Skeletal muscle satellite cell (primary cell): ENCODE measurements at regions not wholly inside any gene's neighbourhood (a gene's known extent, or its start where the extent isn't known, plus 50 kb on each side); places are given as distances from the start of the nearest gene placed in this dataset.

Experiments
- H3K27me3 ChIP-seq: 2 replicates; pipeline ENCODE4 v1.7.0; 2013; ENCODE audit warnings: low read length; ENCODE audit not compliant: control insufficient read depth, insufficient read depth
- H3K36me3 ChIP-seq: 2 replicates; pipeline ENCODE4 v1.7.0; 2013; ENCODE audit warnings: mild to moderate bottlenecking, control low read depth, low read length; ENCODE audit not compliant: insufficient read depth
- H3K4me1 ChIP-seq: 2 replicates; pipeline ENCODE4 v1.7.0; 2013; ENCODE audit warnings: low read length; ENCODE audit not compliant: control insufficient read depth, insufficient read depth
- H3K4me2 ChIP-seq: 2 replicates; pipeline ENCODE4 v1.7.0; 2013; ENCODE audit warnings: mild to moderate bottlenecking, low read length
- H3K4me3 ChIP-seq: 2 replicates; pipeline ENCODE4 v1.7.0; 2013; ENCODE audit warnings: low read length
- H3K9ac ChIP-seq: 2 replicates; pipeline ENCODE4 v1.7.0; 2013; ENCODE audit warnings: mild to moderate bottlenecking, low read depth, low read length, moderate library complexity
- H3K9me3 ChIP-seq: replicated peaks from 2 replicates; pipeline ENCODE4 v1.7.0; 2013; ENCODE audit warnings: mild to moderate bottlenecking, control low read depth, low read length

DNA sequence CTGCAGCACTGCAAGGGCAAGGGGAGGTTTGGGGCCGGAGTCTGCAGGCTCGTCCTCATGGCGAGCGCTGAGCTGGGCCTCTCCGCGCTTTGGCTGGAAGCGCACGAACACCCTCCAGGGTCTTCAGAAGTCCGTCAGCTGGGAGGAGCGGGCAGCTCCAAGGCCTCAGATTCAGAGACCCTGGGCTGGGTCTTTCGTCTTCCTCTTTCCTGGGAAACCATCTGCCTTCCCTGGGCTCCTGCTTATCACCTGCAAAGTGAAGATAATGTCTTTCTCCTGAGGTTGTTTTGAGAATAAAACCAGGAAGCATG lies 525.6 kb downstream of the BRD1 start:
- Histone ChIP-seq H3K4me2 (no peak overlapping the region), H3K4me3 (no peak overlapping the region), H3K4me1 (no peaks in the 10 kb centered on the region), H3K27me3 (no peaks in the 10 kb centered on the region), H3K9ac (no peak overlapping the region), H3K9me3 (peaks cover 23% of the 10 kb centered on the region), H3K36me3 (no peaks in the 10 kb centered on the region)

DNA sequence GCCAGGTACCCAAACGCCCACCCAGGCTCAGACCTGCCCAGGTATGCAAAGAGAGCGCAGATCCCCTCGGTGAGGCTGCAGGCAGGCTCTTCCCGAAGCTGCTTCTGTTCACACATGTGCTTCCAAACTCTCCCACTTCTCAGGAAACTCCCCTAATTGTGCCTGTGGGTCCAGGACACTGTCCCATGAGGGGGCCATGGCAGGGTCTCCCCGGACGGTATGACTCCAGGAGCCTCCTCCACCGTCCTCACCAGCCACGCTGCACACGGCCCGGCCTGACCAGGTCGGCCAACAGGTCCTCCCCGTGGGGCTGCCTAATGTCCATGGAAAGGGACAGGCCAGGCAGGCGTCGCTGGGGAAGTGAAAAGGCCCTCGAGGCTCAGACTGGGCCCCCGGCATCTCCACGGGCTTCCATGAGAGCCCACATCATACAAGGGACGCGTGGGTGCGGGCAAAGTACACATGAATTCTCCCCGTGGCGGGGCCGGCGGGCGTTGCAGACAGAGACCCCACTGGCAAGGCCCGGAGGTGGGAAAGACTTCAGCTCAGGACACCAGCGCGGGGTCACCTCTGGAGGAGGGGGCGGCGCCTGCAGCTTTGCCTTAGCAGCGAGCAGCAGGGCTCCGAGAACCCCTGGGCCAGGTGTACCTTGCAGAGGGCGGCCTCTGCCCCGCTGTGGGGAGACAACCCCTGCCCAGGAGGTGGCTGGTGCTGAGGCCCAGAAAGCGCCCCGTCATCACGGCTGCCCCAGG lies 526.1 kb downstream of the BRD1 start:
- H3K9ac ChIP-seq = no peak overlapping the region
- no peaks in the 10 kb centered on the region for H3K36me3 ChIP-seq
- H3K9me3 ChIP-seq = peaks cover 26% of the 10 kb centered on the region
- no peak overlapping the region for H3K4me2 ChIP-seq
- H3K27me3 ChIP-seq = no peaks in the 10 kb centered on the region
- no peak overlapping the region for H3K4me3 ChIP-seq
- H3K4me1 ChIP-seq = no peaks in the 10 kb centered on the region

- Histone ChIP-seq H3K9ac (no peak overlapping the region), H3K4me3 (no peak overlapping the region), H3K9me3 (peaks cover 26% of the 10 kb centered on the region), H3K4me2 (no peak overlapping the region), H3K27me3 (no peaks in the 10 kb centered on the region), H3K4me1 (no peaks in the 10 kb centered on the region), H3K36me3 (no peaks in the 10 kb centered on the region)
Measured at GRCh38 chr22:49300951-49301397, 526.7 kb downstream of the BRD1 start.

DNA sequence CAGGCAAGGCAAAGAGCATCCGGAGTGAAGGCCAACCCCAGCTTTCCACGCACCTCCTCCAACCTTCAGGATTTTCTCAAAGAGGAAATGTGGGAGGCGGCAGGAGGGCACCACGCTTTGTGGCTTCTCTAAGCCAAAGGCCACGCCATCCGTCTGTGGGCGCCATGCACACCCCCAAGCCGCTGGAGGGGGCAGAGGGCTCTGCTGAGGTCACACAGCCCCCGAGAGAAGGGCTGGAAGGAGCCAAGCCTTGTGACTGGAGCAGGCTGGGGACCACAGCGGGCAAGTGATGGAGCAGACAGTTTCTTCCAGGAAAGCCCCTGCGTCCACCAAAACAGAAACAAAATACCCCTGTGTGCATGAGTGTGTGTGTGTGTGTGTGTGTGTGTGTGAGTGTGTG lies 527.4 kb downstream of the BRD1 start:
- H3K4me3 ChIP-seq = no peak overlapping the region
- no peaks in the 10 kb centered on the region for H3K36me3 ChIP-seq
- H3K4me2 ChIP-seq = no peak overlapping the region
- H3K9me3 ChIP-seq = peaks cover 21% of the 10 kb centered on the region
- H3K27me3 ChIP-seq = no peaks in the 10 kb centered on the region
- H3K9ac ChIP-seq = no peak overlapping the region
- no peaks in the 10 kb centered on the region for H3K4me1 ChIP-seq

DNA sequence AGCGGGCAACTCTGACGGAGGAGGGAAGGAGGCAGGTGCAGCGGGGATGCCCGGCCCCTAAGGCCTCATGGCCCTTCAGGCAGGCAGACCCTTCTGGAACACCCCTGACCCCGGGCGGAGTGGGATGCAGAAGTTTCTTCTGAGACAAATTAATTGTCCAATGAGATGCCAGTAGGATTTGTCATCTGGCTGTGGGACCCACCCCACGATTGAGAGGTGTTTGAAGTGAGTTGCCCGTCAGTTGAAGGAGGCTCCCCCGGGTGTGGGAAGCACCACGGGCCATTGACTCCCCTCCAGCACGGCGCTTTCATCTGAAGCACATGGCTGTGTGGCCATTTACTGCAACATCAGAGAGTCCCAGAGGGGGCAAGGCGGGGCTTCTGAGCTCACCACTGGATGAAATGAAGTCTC lies 527.8 kb downstream of the BRD1 start:
- H3K4me3 ChIP-seq = no peak overlapping the region
- H3K27me3 ChIP-seq = no peaks in the 10 kb centered on the region
- H3K9me3 ChIP-seq = peaks cover 21% of the 10 kb centered on the region
- H3K36me3 ChIP-seq = no peaks in the 10 kb centered on the region
- no peak overlapping the region for H3K4me2 ChIP-seq
- no peak overlapping the region for H3K9ac ChIP-seq
- no peaks in the 10 kb centered on the region for H3K4me1 ChIP-seq

DNA sequence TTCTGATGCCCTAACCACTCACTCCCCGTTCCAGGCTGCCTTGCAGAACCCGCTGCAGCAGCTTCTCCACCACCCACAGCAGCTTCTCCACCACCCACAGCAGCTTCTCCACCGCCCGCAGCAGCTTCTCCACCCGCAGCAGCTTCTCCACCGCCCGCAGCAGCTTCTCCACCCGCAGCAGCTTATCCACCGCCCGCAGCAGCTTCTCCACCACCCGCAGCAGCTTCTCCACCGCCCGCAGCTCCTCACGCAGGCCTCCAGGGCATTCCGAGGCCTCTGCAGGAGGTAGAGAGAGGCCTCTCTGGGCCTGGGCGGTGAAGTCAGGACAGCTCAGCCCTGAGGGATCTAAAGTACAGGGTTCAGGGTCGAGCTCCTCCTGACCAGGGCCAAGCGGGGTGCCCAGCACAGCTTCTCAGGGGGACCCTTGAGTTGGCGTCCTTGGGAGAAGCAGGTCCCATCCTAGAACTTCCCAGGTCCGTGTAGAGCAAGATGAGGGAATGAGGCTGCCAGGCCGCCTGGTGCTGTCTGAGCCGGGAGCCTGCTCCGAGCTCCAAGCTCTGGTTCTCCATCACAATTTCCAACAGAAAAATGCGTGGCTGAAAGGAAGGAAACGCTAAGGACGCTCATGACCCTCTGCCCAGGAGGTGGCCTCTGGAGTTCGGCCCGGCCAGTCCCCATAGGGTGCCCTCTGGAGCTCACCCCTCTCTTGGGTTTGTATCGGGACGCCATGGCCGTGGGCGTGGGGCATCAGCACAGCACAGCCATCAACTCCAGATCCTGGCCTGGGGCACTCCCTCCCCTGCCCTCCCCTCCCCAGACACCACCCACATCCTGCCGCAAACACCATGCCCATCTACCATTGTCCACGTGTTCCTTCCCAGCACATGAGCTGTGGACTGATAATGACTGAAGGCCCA lies 528.6 kb downstream of the BRD1 start:
- Histone ChIP-seq H3K4me1 (no peaks in the 10 kb centered on the region), H3K4me2 (no peak overlapping the region), H3K4me3 (no peak overlapping the region), H3K27me3 (no peaks in the 10 kb centered on the region), H3K9ac (no peak overlapping the region), H3K9me3 (peaks cover 25% of the 10 kb centered on the region), H3K36me3 (no peaks in the 10 kb centered on the region)

DNA sequence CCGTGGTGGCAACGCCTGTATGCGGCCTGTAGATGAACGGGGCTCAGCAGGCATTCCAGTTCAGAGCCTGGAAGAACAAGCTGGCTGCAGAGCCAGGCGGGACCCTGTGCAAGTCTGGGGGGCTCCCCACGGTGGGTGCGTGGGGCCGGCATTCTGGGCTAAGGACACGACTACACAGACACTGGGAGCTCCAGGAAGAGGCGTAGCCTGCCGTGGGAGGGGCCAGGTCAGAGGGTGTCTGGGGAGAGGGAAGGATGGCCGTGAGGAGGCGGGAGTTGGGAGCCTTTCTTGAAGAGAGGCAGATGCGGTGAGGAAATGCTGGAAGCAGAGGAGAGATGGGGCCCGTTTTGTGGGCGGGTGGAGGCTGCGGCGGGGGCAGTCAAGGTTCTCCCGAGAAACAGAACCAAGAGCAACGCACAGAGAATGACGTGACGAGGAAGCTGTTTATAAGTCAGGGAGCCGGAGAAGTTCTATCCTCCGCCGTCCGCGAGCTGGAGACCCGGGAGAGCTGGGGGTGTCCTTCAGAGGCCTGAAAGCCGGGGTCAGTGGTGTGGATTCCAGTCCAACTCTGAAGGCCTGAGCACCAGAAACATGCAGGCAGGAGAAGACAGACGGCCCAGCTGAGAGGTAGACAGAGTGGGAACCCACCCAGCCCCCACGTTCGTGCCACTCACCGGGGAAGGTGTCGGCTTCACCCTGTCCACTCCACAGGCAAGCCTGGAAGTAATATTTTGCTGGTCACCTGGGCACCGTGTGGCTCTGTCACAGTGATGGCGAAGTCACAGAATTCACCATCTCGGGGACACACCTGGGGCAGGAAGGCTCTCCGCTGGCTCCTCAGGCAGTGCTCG lies 529.6 kb downstream of the BRD1 start:
- H3K9me3 ChIP-seq = peaks cover 23% of the 10 kb centered on the region
- no peak overlapping the region for H3K4me3 ChIP-seq
- H3K9ac ChIP-seq = no peak overlapping the region
- no peaks in the 10 kb centered on the region for H3K27me3 ChIP-seq
- H3K4me2 ChIP-seq = no peak overlapping the region
- no peaks in the 10 kb centered on the region for H3K36me3 ChIP-seq
- H3K4me1 ChIP-seq = no peaks in the 10 kb centered on the region

DNA sequence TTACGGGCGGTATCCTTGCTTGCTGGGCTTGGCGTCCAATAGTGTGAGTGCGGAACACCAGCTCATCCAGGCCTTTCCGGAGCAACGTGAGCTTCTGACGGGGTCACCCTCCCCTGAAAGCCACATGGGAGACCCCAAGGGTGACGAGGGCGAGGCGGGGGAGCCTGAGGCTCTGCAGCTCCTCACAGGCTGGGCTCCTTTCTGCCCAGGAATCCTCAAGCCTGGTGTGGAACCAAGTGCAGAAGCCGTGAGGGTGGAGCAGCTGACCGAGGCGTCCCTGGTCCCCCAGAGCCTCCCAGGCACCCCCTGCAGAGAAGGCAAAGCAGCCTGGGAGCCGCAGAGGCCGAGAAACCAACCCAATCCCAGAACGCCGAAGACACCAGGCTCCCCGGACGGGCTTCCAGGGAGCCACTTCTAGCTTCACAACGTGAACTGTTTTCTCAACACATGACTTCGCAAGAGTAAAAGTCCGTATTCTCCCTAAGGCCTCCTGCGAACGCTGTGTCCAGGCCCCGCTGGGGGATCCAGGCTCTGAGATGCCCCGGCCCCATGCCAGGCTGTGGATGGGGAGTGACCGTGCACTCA lies 530.3 kb downstream of the BRD1 start:
- Histone ChIP-seq H3K27me3 (no peaks in the 10 kb centered on the region), H3K4me2 (no peak overlapping the region), H3K36me3 (no peaks in the 10 kb centered on the region), H3K4me3 (no peak overlapping the region), H3K9ac (no peak overlapping the region), H3K9me3 (peaks cover 25% of the 10 kb centered on the region), H3K4me1 (no peaks in the 10 kb centered on the region)

DNA sequence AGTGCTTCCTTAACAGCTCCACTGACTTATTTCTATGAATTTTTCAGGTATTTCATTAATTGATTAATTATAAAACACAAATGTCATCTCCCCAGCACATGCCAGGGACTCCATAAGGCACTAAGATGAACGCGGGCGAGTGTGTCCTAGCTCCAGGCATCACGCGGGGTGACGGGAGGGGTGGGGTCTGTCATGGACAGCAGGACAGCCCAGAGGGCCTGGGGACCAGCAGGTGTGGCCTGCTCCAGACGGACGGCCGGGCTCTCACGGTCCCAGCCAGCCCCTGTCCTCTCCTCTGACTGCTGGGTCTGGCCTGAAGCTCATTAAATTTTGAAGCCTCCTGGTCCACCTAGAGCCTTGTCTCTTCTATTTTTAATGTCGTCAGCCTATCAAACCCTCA lies 531.1 kb downstream of the BRD1 start:
- Histone ChIP-seq H3K9ac (no peak overlapping the region), H3K4me2 (no peak overlapping the region), H3K27me3 (no peaks in the 10 kb centered on the region), H3K9me3 (peaks cover 25% of the 10 kb centered on the region), H3K4me3 (no peak overlapping the region), H3K36me3 (no peaks in the 10 kb centered on the region), H3K4me1 (no peaks in the 10 kb centered on the region)

- Histone ChIP-seq H3K36me3 (no peaks in the 10 kb centered on the region), H3K9me3 (peaks cover 29% of the 10 kb centered on the region), H3K4me3 (no peak overlapping the region), H3K4me2 (no peak overlapping the region), H3K9ac (no peak overlapping the region), H3K27me3 (no peaks in the 10 kb centered on the region), H3K4me1 (no peaks in the 10 kb centered on the region)
Measured at GRCh38 chr22:49295851-49296560, 531.7 kb downstream of the BRD1 start.

DNA sequence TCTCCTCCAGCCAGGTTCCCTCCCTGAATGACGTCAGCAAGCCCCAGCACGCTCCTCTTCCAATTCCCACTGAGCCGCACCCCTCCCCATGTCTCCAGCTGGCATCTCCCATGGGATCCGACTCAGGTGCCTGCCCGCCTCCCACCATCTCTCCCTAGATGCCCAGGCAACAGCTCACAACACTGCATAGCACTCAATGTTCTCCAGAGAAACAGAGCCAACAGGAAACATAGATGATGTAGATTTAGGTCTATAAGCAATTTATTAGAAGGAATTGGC lies 532.3 kb downstream of the BRD1 start:
- no peaks in the 10 kb centered on the region for H3K36me3 ChIP-seq
- no peak overlapping the region for H3K9ac ChIP-seq
- H3K27me3 ChIP-seq = no peaks in the 10 kb centered on the region
- H3K4me3 ChIP-seq = no peak overlapping the region
- H3K4me2 ChIP-seq = no peak overlapping the region
- no peaks in the 10 kb centered on the region for H3K4me1 ChIP-seq
- H3K9me3 ChIP-seq = peaks cover 29% of the 10 kb centered on the region
